ENCODE measurements at regions not wholly inside any gene's neighbourhood (a gene's known extent, or its start where the extent isn't known, plus 50 kb on each side); places are given as distances from the start of the nearest gene placed in this dataset.

GRCh38 chr6:108742041-108742440, 106.2 kb upstream of the ARMC2 start:
- Histone ChIP-seq H3K9me3 (ENCODE audit: control insufficient read depth in 2 of 2, insufficient read depth in 1 of 2, low read depth in 1 of 2, low read length in 1 of 2) (no peaks in the 10 kb centered on the region), H3K27ac (ENCODE audit: low read depth in 2 of 2, low read length in 1 of 2) (no peak overlapping the region), H3K4me1 (ENCODE audit: control insufficient read depth in 2 of 2, insufficient read depth in 2 of 2, low read length in 1 of 2) (peaks cover 0 to 5% of the 10 kb centered on the region in 2 donors), H3K27me3 (ENCODE audit: control insufficient read depth in 1 of 2, insufficient read depth in 2 of 2, low read length in 2 of 2) (no peaks in the 10 kb centered on the region), H3K36me3 (ENCODE audit: control insufficient read depth in 2 of 2, insufficient read depth in 2 of 2, low read length in 1 of 2) (no peaks in the 10 kb centered on the region), H3K4me3 (ENCODE audit: low read depth in 1 of 2, low read length in 2 of 2) (no peak overlapping the region)
- 63 to 67% methylated on average over 2 of the region's 2 CpGs for WGBS, 2 donors

- Histone ChIP-seq H3K4me1 (ENCODE audit: control insufficient read depth in 2 of 2, insufficient read depth in 2 of 2, low read length in 1 of 2) (peaks cover 0 to 3% of the 10 kb centered on the region in 2 donors), H3K36me3 (ENCODE audit: control insufficient read depth in 2 of 2, insufficient read depth in 2 of 2, low read length in 1 of 2) (no peaks in the 10 kb centered on the region), H3K27ac (ENCODE audit: low read depth in 2 of 2, low read length in 1 of 2) (no peak overlapping the region), H3K4me3 (ENCODE audit: low read depth in 1 of 2, low read length in 2 of 2) (no peak overlapping the region), H3K27me3 (ENCODE audit: control insufficient read depth in 1 of 2, insufficient read depth in 2 of 2, low read length in 2 of 2) (no peaks in the 10 kb centered on the region), H3K9me3 (ENCODE audit: control insufficient read depth in 2 of 2, insufficient read depth in 1 of 2, low read depth in 1 of 2, low read length in 1 of 2) (no peaks in the 10 kb centered on the region)
- 60 to 61% methylated on average over 8 of the region's 8 CpGs for WGBS, 2 donors
Observed at GRCh38 chr6:108744244-108744972, 103.8 kb upstream of the ARMC2 start.

- Histone ChIP-seq H3K4me3 (ENCODE audit: low read depth in 1 of 2, low read length in 2 of 2) (no peak overlapping the region), H3K9me3 (ENCODE audit: control insufficient read depth in 2 of 2, insufficient read depth in 1 of 2, low read depth in 1 of 2, low read length in 1 of 2) (no peaks in the 10 kb centered on the region), H3K36me3 (ENCODE audit: control insufficient read depth in 2 of 2, insufficient read depth in 2 of 2, low read length in 1 of 2) (no peaks in the 10 kb centered on the region), H3K4me1 (ENCODE audit: control insufficient read depth in 2 of 2, insufficient read depth in 2 of 2, low read length in 1 of 2) (no peaks in the 10 kb centered on the region), H3K27me3 (ENCODE audit: control insufficient read depth in 1 of 2, insufficient read depth in 2 of 2, low read length in 2 of 2) (no peaks in the 10 kb centered on the region), H3K27ac (ENCODE audit: low read depth in 2 of 2, low read length in 1 of 2) (no peak overlapping the region)
- 81 to 85% methylated on average over 5 of the region's 5 CpGs for WGBS, 2 donors
Observed at GRCh38 chr6:108744996-108745395, 103.2 kb upstream of the ARMC2 start.

GRCh38 chr6:108745664-108746336, 102.4 kb upstream of the ARMC2 start:
- 89 to 94% methylated on average over 2 of the region's 2 CpGs for whole genome bisulfite sequencing, 2 donors
- no peaks in the 10 kb centered on the region for H3K4me1 ChIP-seq (ENCODE audit: control insufficient read depth in 2 of 2, insufficient read depth in 2 of 2, low read length in 1 of 2)
- H3K4me3 ChIP-seq (ENCODE audit: low read depth in 1 of 2, low read length in 2 of 2) = no peak overlapping the region
- H3K27me3 ChIP-seq (ENCODE audit: control insufficient read depth in 1 of 2, insufficient read depth in 2 of 2, low read length in 2 of 2) = no peaks in the 10 kb centered on the region
- H3K36me3 ChIP-seq (ENCODE audit: control insufficient read depth in 2 of 2, insufficient read depth in 2 of 2, low read length in 1 of 2) = no peaks in the 10 kb centered on the region
- H3K9me3 ChIP-seq (ENCODE audit: control insufficient read depth in 2 of 2, insufficient read depth in 1 of 2, low read depth in 1 of 2, low read length in 1 of 2) = no peaks in the 10 kb centered on the region
- H3K27ac ChIP-seq (ENCODE audit: low read depth in 2 of 2, low read length in 1 of 2) = no peak overlapping the region

- WGBS, 2 donors = 79 to 94% methylated on average over 5 of the region's 5 CpGs
- H3K9me3 ChIP-seq (ENCODE audit: control insufficient read depth in 2 of 2, insufficient read depth in 1 of 2, low read depth in 1 of 2, low read length in 1 of 2) = no peaks in the 10 kb centered on the region
- no peak overlapping the region for H3K4me3 ChIP-seq (ENCODE audit: low read depth in 1 of 2, low read length in 2 of 2)
- H3K27me3 ChIP-seq (ENCODE audit: control insufficient read depth in 1 of 2, insufficient read depth in 2 of 2, low read length in 2 of 2) = no peaks in the 10 kb centered on the region
- H3K36me3 ChIP-seq (ENCODE audit: control insufficient read depth in 2 of 2, insufficient read depth in 2 of 2, low read length in 1 of 2) = no peaks in the 10 kb centered on the region
- H3K27ac ChIP-seq (ENCODE audit: low read depth in 2 of 2, low read length in 1 of 2) = no peak overlapping the region
- H3K4me1 ChIP-seq (ENCODE audit: control insufficient read depth in 2 of 2, insufficient read depth in 2 of 2, low read length in 1 of 2) = no peaks in the 10 kb centered on the region
Observed at GRCh38 chr6:108746366-108746765, 101.9 kb upstream of the ARMC2 start.

- no peaks in the 10 kb centered on the region for H3K27me3 ChIP-seq (ENCODE audit: control insufficient read depth in 1 of 2, insufficient read depth in 2 of 2, low read length in 2 of 2)
- WGBS, 2 donors = 92 to 94% methylated on average over 9 of the region's 9 CpGs
- no peak overlapping the region for H3K4me3 ChIP-seq (ENCODE audit: low read depth in 1 of 2, low read length in 2 of 2)
- H3K4me1 ChIP-seq (ENCODE audit: control insufficient read depth in 2 of 2, insufficient read depth in 2 of 2, low read length in 1 of 2) = no peaks in the 10 kb centered on the region
- no peaks in the 10 kb centered on the region for H3K36me3 ChIP-seq (ENCODE audit: control insufficient read depth in 2 of 2, insufficient read depth in 2 of 2, low read length in 1 of 2)
- no peak overlapping the region for H3K27ac ChIP-seq (ENCODE audit: low read depth in 2 of 2, low read length in 1 of 2)
- H3K9me3 ChIP-seq (ENCODE audit: control insufficient read depth in 2 of 2, insufficient read depth in 1 of 2, low read depth in 1 of 2, low read length in 1 of 2) = no peaks in the 10 kb centered on the region
Observed at GRCh38 chr6:108746836-108747575, 101.2 kb upstream of the ARMC2 start.

- WGBS, 2 donors = 55 to 68% methylated on average over 1 of the region's 1 CpG
- Histone ChIP-seq H3K4me1 (ENCODE audit: control insufficient read depth in 2 of 2, insufficient read depth in 2 of 2, low read length in 1 of 2) (no peaks in the 10 kb centered on the region), H3K4me3 (ENCODE audit: low read depth in 1 of 2, low read length in 2 of 2) (no peak overlapping the region), H3K36me3 (ENCODE audit: control insufficient read depth in 2 of 2, insufficient read depth in 2 of 2, low read length in 1 of 2) (no peaks in the 10 kb centered on the region), H3K9me3 (ENCODE audit: control insufficient read depth in 2 of 2, insufficient read depth in 1 of 2, low read depth in 1 of 2, low read length in 1 of 2) (no peaks in the 10 kb centered on the region), H3K27me3 (ENCODE audit: control insufficient read depth in 1 of 2, insufficient read depth in 2 of 2, low read length in 2 of 2) (no peaks in the 10 kb centered on the region), H3K27ac (ENCODE audit: low read depth in 2 of 2, low read length in 1 of 2) (no peak overlapping the region)
Observed at GRCh38 chr6:108748055-108748454, 100.2 kb upstream of the ARMC2 start.

- no peak overlapping the region for H3K4me3 ChIP-seq (ENCODE audit: low read depth in 1 of 2, low read length in 2 of 2)
- H3K27ac ChIP-seq (ENCODE audit: low read depth in 2 of 2, low read length in 1 of 2) = no peak overlapping the region
- no peaks in the 10 kb centered on the region for H3K9me3 ChIP-seq (ENCODE audit: control insufficient read depth in 2 of 2, insufficient read depth in 1 of 2, low read depth in 1 of 2, low read length in 1 of 2)
- H3K27me3 ChIP-seq (ENCODE audit: control insufficient read depth in 1 of 2, insufficient read depth in 2 of 2, low read length in 2 of 2) = no peaks in the 10 kb centered on the region
- WGBS, 2 donors = 78 to 80% methylated on average over 3 of the region's 3 CpGs
- H3K4me1 ChIP-seq (ENCODE audit: control insufficient read depth in 2 of 2, insufficient read depth in 2 of 2, low read length in 1 of 2) = no peaks in the 10 kb centered on the region
- no peaks in the 10 kb centered on the region for H3K36me3 ChIP-seq (ENCODE audit: control insufficient read depth in 2 of 2, insufficient read depth in 2 of 2, low read length in 1 of 2)
Observed at GRCh38 chr6:108748959-108749358, 99.3 kb upstream of the ARMC2 start.

GRCh38 chr6:108750801-108751200, 97.4 kb upstream of the ARMC2 start:
- H3K4me1 ChIP-seq (ENCODE audit: control insufficient read depth in 2 of 2, insufficient read depth in 2 of 2, low read length in 1 of 2) = no peaks in the 10 kb centered on the region
- H3K36me3 ChIP-seq (ENCODE audit: control insufficient read depth in 2 of 2, insufficient read depth in 2 of 2, low read length in 1 of 2) = no peaks in the 10 kb centered on the region
- no peak overlapping the region for H3K27ac ChIP-seq (ENCODE audit: low read depth in 2 of 2, low read length in 1 of 2)
- H3K9me3 ChIP-seq (ENCODE audit: control insufficient read depth in 2 of 2, insufficient read depth in 1 of 2, low read depth in 1 of 2, low read length in 1 of 2) = no peaks in the 10 kb centered on the region
- H3K27me3 ChIP-seq (ENCODE audit: control insufficient read depth in 1 of 2, insufficient read depth in 2 of 2, low read length in 2 of 2) = no peaks in the 10 kb centered on the region
- H3K4me3 ChIP-seq (ENCODE audit: low read depth in 1 of 2, low read length in 2 of 2) = no peak overlapping the region
- 82 to 86% methylated on average over 8 of the region's 8 CpGs for WGBS, 2 donors
